ENCODE measurements at regions not wholly inside any gene's neighbourhood (a gene's known extent, or its start where the extent isn't known, plus 50 kb on each side); places are given as distances from the start of the nearest gene placed in this dataset.

GRCh38 chr7:51802718-51803117, 486.1 kb upstream of the COBL start:
- no peak for DNase-seq (ENCODE audit: low read depth in 3 of 3)

GRCh38 chr7:51797371-51797770, 480.8 kb upstream of the COBL start:
- DNase-seq (ENCODE audit: low read depth in 3 of 3): no peak

- DNase-seq (ENCODE audit: low read depth in 3 of 3): no peak
These were observed 476.2 kb upstream of the COBL start for GRCh38 chr7:51792796-51793195.

- no peak for DNase-seq (ENCODE audit: low read depth in 3 of 3)
These were observed 472.9 kb upstream of the COBL start for GRCh38 chr7:51789489-51789888.

GRCh38 chr7:51786284-51786683, 469.7 kb upstream of the COBL start:
- DNase-seq (ENCODE audit: low read depth in 3 of 3): no peak

- DNase-seq (ENCODE audit: low read depth in 3 of 3): no peak
These were observed 469.3 kb upstream of the COBL start for GRCh38 chr7:51785876-51786275.

GRCh38 chr7:51785171-51785570, 468.6 kb upstream of the COBL start:
- DNase-seq (ENCODE audit: low read depth in 3 of 3): no peak

GRCh38 chr7:51783241-51783640, 466.6 kb upstream of the COBL start:
- no peak for DNase-seq (ENCODE audit: low read depth in 3 of 3)

- no peak for DNase-seq (ENCODE audit: low read depth in 3 of 3)
These were observed 461.5 kb upstream of the COBL start for GRCh38 chr7:51778121-51778520.

- DNase-seq (ENCODE audit: low read depth in 3 of 3): no peak
These were observed 457.6 kb upstream of the COBL start for GRCh38 chr7:51774178-51774577.

GRCh38 chr7:51772190-51772589, 455.6 kb upstream of the COBL start:
- no peak for DNase-seq (ENCODE audit: low read depth in 3 of 3)

GRCh38 chr7:51764976-51765375, 448.4 kb upstream of the COBL start:
- DNase-seq (ENCODE audit: low read depth in 3 of 3): no peak

- no peak for DNase-seq (ENCODE audit: low read depth in 3 of 3)
These were observed 443.4 kb upstream of the COBL start for GRCh38 chr7:51759985-51760384.

GRCh38 chr7:51757960-51758359, 441.4 kb upstream of the COBL start:
- no peak for DNase-seq (ENCODE audit: low read depth in 3 of 3)

- no peak for DNase-seq (ENCODE audit: low read depth in 3 of 3)
These were observed 416.3 kb upstream of the COBL start for GRCh38 chr7:51732951-51733350.

GRCh38 chr7:51732116-51732515, 415.5 kb upstream of the COBL start:
- DNase-seq (ENCODE audit: low read depth in 3 of 3): no peak

- no peak for DNase-seq (ENCODE audit: low read depth in 3 of 3)
These were observed 414.5 kb upstream of the COBL start for GRCh38 chr7:51731075-51731474.

- no peak for DNase-seq (ENCODE audit: low read depth in 3 of 3)
These were observed 410.8 kb upstream of the COBL start for GRCh38 chr7:51727441-51727840.

- DNase-seq (ENCODE audit: low read depth in 3 of 3): no peak
These were observed 390.2 kb upstream of the COBL start for GRCh38 chr7:51706851-51707250.

GRCh38 chr7:51705701-51706100, 389.1 kb upstream of the COBL start:
- no peak for DNase-seq (ENCODE audit: low read depth in 3 of 3)

- DNase-seq (ENCODE audit: low read depth in 3 of 3): no peak
These were observed 386.1 kb upstream of the COBL start for GRCh38 chr7:51702673-51703072.

GRCh38 chr7:51701935-51702334, 385.3 kb upstream of the COBL start:
- no peak for DNase-seq (ENCODE audit: low read depth in 3 of 3)

GRCh38 chr7:51700593-51701215, 384.1 kb upstream of the COBL start:
- no peak for DNase-seq (ENCODE audit: low read depth in 3 of 3)

- DNase-seq (ENCODE audit: low read depth in 3 of 3): no peak
These were observed 376.6 kb upstream of the COBL start for GRCh38 chr7:51693258-51693657.

Measured in stimulated activated CD4-positive, alpha-beta T cell treated with anti-CD3 and anti-CD28 coated beads, TNF-alpha, amount 100 ng/mL, for 48 hours (primary cell).